DMS53 treated with DMSO at 0.1 percent for 48 hours (cell line): ENCODE measurements at regions not wholly inside any gene's neighbourhood (a gene's known extent, or its start where the extent isn't known, plus 50 kb on each side); places are given as distances from the start of the nearest gene placed in this dataset.
"Not testable (repeated sequence)": the region's sequence is repeated elsewhere in the genome, so short reads cannot be mapped to it uniquely, and the experiment has no call there.

Experiments used
- DNase-seq: peaks from one replicate; lab custom pipeline; 2025; ENCODE audit not compliant: unreplicated experiment; lab: John Stamatoyannopoulos, UW

GRCh38 chr4:187826725-187827124 lies 168.8 kb upstream of the ZFP42 start:
- DNase-seq = no peak

- DNase-seq = no peak
Measured at GRCh38 chr4:187827631-187828030, 167.9 kb upstream of the ZFP42 start.

GRCh38 chr4:187839765-187840164 lies 155.8 kb upstream of the ZFP42 start:
- DNase-seq = no peak

GRCh38 chr4:187840814-187841213 lies 154.8 kb upstream of the ZFP42 start:
- DNase-seq = no peak

GRCh38 chr4:187849556-187850225 lies 145.9 kb upstream of the ZFP42 start:
- DNase-seq = no peak

GRCh38 chr4:187865914-187866313 lies 129.7 kb upstream of the ZFP42 start:
- no peak for DNase-seq

GRCh38 chr4:187883049-187883448 lies 112.5 kb upstream of the ZFP42 start:
- no peak for DNase-seq

GRCh38 chr4:187883836-187884475 lies 111.6 kb upstream of the ZFP42 start:
- DNase-seq = no peak

GRCh38 chr4:187887906-187888305 lies 107.7 kb upstream of the ZFP42 start:
- DNase-seq = no peak

GRCh38 chr4:187889651-187890050 lies 105.9 kb upstream of the ZFP42 start:
- no peak for DNase-seq

GRCh38 chr4:187893418-187893817 lies 102.2 kb upstream of the ZFP42 start:
- DNase-seq = no peak

GRCh38 chr4:187903106-187903505 lies 92.5 kb upstream of the ZFP42 start:
- DNase-seq = no peak

GRCh38 chr4:187903700-187904099 lies 91.9 kb upstream of the ZFP42 start:
- DNase-seq = no peak

GRCh38 chr4:187908079-187908561 lies 87.5 kb upstream of the ZFP42 start:
- DNase-seq = no peak

GRCh38 chr4:187908731-187909130 lies 86.8 kb upstream of the ZFP42 start:
- DNase-seq = no peak

- DNase-seq = no peak
Measured at GRCh38 chr4:187910741-187911140, 84.8 kb upstream of the ZFP42 start.

- DNase-seq = not testable (repeated sequence)
Measured at GRCh38 chr4:187915406-187915805, 80.2 kb upstream of the ZFP42 start.

GRCh38 chr4:187919966-187920365 lies 75.6 kb upstream of the ZFP42 start:
- DNase-seq = no peak

- DNase-seq = no peak
Measured at GRCh38 chr4:187921946-187922623, 73.5 kb upstream of the ZFP42 start.

- no peak for DNase-seq
Measured at GRCh38 chr4:187929024-187929423, 66.5 kb upstream of the ZFP42 start.

GRCh38 chr4:187934766-187935165 lies 60.8 kb upstream of the ZFP42 start:
- no peak for DNase-seq

- DNase-seq = no peak
Measured at GRCh38 chr4:187937557-187937956, 58.0 kb upstream of the ZFP42 start.
